BE2C (cell line): ENCODE measurements at regions not wholly inside any gene's neighbourhood (a gene's known extent, or its start where the extent isn't known, plus 50 kb on each side); places are given as distances from the start of the nearest gene placed in this dataset.

Source experiments
- DNase-seq: peaks from one replicate; pipeline ENCODE4 v3.0.0-alpha.2; 2020
- H3K27me3 ChIP-seq: fragments of 250-450 bp; sonication (Bioruptor Pico); 2 replicates; pipeline ENCODE4 v1.5.1; 2020; ENCODE audit warnings: mild to moderate bottlenecking
- H3K36me3 ChIP-seq: fragments of 250-450 bp; sonication (Bioruptor Pico); 2 replicates; pipeline ENCODE4 v1.5.1; 2020; ENCODE audit warnings: mild to moderate bottlenecking
- H3K4me1 ChIP-seq: fragments of 250-450 bp; sonication (Bioruptor Pico); 2 replicates; pipeline ENCODE4 v1.5.1; 2020
- H3K4me3 ChIP-seq: 2 replicates; pipeline ENCODE4 v1.5.1; 2011; ENCODE audit warnings: low read depth, low read length
- H3K9me3 ChIP-seq: fragments of 250-450 bp; sonication (Bioruptor Pico); 2 replicates; pipeline ENCODE4 v1.5.1; 2020
- TF ChIP-seq, protein P1 (sequence below): IDR thresholded peaks from 2 replicates; pipeline ENCODE4 v1.5.1; 2012; ENCODE audit warnings: mild to moderate bottlenecking, low read depth, low read length

DNA sequence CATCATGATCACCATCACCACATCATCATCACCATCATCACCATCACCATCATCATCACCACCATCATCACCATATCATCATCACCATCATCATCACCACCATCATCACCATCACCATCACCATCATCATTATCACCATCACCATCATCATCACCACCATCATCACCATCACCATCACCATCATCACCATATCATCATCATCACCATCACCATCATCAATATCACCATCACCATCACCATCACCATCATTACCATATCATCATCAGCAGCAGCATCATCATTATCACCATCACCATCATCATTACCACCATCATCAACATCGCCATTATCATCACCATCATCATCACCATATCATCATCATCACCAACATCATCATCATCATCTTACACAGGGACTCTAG, 351.1 kb downstream of the MIAT start:
- DNase-seq: no peak
- no peaks in the 10 kb centered on the region for H3K4me1 ChIP-seq
- no peaks in the 10 kb centered on the region for H3K36me3 ChIP-seq
- H3K9me3 ChIP-seq: no peaks in the 10 kb centered on the region
- TF ChIP-seq, protein P1, sequence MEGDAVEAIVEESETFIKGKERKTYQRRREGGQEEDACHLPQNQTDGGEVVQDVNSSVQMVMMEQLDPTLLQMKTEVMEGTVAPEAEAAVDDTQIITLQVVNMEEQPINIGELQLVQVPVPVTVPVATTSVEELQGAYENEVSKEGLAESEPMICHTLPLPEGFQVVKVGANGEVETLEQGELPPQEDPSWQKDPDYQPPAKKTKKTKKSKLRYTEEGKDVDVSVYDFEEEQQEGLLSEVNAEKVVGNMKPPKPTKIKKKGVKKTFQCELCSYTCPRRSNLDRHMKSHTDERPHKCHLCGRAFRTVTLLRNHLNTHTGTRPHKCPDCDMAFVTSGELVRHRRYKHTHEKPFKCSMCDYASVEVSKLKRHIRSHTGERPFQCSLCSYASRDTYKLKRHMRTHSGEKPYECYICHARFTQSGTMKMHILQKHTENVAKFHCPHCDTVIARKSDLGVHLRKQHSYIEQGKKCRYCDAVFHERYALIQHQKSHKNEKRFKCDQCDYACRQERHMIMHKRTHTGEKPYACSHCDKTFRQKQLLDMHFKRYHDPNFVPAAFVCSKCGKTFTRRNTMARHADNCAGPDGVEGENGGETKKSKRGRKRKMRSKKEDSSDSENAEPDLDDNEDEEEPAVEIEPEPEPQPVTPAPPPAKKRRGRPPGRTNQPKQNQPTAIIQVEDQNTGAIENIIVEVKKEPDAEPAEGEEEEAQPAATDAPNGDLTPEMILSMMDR: no peak
- no peak overlapping the region for H3K4me3 ChIP-seq
- no peaks in the 10 kb centered on the region for H3K27me3 ChIP-seq

DNA sequence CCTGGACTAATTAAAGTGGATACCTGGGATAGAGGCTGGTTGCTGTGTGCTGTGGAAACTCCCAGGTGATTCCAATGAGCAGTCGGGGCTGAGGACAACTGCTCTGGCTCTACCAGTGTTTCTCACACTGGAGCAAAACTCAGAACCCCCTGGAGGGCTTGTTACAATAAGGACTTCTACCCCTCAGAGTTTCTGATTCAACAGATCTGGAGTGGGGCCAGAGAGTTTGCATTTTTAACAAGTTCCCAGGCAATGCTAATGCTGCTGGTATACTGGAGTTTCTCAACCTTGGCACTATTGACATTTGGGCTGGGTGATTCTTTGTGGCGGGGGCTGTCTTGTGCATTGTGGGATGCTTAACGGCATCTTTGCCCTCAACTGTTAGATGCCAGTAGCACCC, 353.7 kb downstream of the MIAT start:
- H3K4me3 ChIP-seq: no peak overlapping the region
- no peak for DNase-seq
- H3K4me1 ChIP-seq: no peaks in the 10 kb centered on the region
- H3K9me3 ChIP-seq: no peaks in the 10 kb centered on the region
- TF ChIP-seq, protein P1: no peak
- no peaks in the 10 kb centered on the region for H3K36me3 ChIP-seq
- no peaks in the 10 kb centered on the region for H3K27me3 ChIP-seq

DNA sequence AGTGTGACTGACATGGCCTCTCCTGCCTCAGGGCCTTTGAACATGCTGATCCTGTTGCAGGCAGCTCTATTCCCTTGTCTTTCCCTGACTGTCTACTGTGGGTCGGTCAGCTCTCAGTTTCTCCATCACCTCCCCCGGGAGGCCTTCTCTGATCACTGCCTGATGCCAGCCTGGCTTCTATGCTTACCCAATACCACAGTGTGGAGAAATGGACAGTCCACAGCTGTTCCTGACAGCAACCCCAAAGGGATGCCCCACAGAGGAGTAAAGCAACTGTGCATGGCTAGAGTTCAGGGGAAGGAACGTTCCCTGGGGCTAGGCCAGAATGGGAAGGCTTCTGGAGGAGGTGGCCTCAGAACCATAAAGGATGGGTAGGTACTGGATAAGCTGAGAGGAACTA, 354.3 kb downstream of the MIAT start:
- Histone ChIP-seq H3K4me3 (no peak overlapping the region), H3K4me1 (no peaks in the 10 kb centered on the region), H3K9me3 (no peaks in the 10 kb centered on the region), H3K36me3 (no peaks in the 10 kb centered on the region), H3K27me3 (no peaks in the 10 kb centered on the region)
- DNase-seq: no peak
- TF ChIP-seq, protein P1: no peak

DNA sequence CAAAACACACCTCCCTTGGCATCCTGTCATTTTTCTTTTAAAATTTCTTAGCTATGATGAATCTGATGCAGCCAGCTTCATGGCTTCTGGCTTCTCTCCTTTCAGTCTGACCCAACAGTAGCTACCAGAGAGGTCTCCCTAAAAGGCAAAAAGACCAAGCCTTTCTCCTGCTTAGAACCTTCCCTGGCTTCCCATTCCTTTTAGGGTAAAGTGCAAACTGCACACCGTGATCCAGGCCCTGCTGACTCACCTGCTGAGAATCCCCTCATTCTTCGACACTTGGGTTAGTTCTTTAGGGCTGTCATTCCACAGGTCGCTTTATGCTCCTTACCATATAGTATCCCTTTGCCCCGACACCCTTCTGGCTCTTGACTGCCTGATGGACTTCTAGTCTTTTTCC, 362.4 kb downstream of the MIAT start:
- Histone ChIP-seq H3K9me3 (no peaks in the 10 kb centered on the region), H3K36me3 (no peaks in the 10 kb centered on the region), H3K27me3 (no peaks in the 10 kb centered on the region), H3K4me3 (no peak overlapping the region), H3K4me1 (no peaks in the 10 kb centered on the region)
- TF ChIP-seq, protein P1: no peak
- no peak for DNase-seq

DNA sequence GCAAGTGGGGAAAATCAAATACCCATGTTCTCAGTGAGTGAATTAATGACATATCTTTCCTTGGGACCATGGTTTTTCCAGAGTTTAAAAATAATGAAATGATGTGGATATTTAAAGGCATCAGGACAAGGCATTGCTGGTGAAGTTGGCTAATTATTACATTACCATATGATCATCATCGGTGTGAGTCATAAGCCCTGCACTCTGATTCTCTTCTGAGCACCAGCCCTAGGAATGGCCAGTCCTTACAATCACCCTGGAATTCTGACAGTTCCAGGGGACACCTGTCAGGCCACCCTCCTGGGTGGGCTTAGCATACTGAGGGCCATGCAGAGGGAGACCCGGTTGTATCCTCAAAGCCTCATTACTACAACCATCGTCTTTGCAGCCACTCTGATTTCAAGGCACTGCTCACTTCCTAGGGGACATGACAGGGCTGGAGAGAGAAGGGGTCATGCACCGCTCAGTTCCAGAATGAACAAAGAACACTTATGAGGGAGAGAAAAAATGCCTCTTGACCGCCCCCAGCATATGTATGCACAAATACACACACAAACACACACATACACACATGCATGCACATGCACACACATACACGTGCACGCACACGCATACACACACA, 365.0 kb downstream of the MIAT start:
- Histone ChIP-seq H3K36me3 (no peaks in the 10 kb centered on the region), H3K9me3 (no peaks in the 10 kb centered on the region), H3K4me3 (no peak overlapping the region), H3K4me1 (no peaks in the 10 kb centered on the region), H3K27me3 (no peaks in the 10 kb centered on the region)
- TF ChIP-seq, protein P1: no peak
- no peak for DNase-seq

DNA sequence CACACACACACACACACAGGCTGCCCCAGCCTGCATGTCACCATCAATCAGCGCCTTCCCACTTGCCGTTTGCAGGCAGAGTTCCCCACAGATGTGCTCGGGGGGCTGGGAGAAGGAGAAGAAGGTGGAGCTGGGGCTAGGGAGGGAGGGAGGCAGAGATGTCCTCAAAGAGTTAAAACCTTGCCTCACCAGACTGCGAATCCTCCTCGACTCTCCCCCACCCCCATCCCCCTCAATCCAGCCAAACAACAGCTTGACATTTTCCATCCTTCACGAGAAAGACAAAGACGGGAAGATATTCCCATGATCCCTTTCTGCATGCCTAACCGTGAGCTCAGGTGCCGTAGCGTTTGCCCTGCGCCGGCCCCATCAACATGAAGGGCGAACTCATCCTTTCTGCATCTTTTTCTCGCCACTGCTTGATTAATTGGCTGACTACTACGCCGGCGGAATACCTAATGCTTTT, 365.5 kb downstream of the MIAT start:
- Histone ChIP-seq H3K4me1 (no peaks in the 10 kb centered on the region), H3K27me3 (no peaks in the 10 kb centered on the region), H3K36me3 (no peaks in the 10 kb centered on the region), H3K9me3 (no peaks in the 10 kb centered on the region), H3K4me3 (no peak overlapping the region)
- no peak for DNase-seq
- TF ChIP-seq, protein P1: no peak
